ENCODE measurements at regions not wholly inside any gene's neighbourhood (a gene's known extent, or its start where the extent isn't known, plus 50 kb on each side); places are given as distances from the start of the nearest gene placed in this dataset.

GRCh38 chrX:125895518-125895917 lies 270.6 kb downstream of the DCAF12L2 start:
- H3K4me1 ChIP-seq (ENCODE audit: insufficient read depth, low read length) = no peaks in the 10 kb centered on the region
- no peaks in the 10 kb centered on the region for H3K27me3 ChIP-seq (ENCODE audit: low read length)
- no peaks in the 10 kb centered on the region for H3K9me3 ChIP-seq (ENCODE audit: low read length)
- POLR2A ChIA-PET (ENCODE audit: unreplicated experiment) = no interaction called here
- no peak overlapping the region for H2AFZ ChIP-seq (ENCODE audit: low read length)
- H3K4me3 ChIP-seq (ENCODE audit: low read length) = no peak overlapping the region
- H3K27ac ChIP-seq (ENCODE audit: low read length) = no peak overlapping the region
- H3K36me3 ChIP-seq (ENCODE audit: low read depth, low read length) = no peaks in the 10 kb centered on the region
- CTCF ChIA-PET = no interaction called here
- no peaks in the 10 kb centered on the region for H3F3A ChIP-seq (ENCODE audit: low read length, unreplicated experiment)
- DNase-seq (no peak), ATAC-seq (no peak)
- intact Hi-C loops (cut with micrococcal nuclease) = no loop called here
- BruUV-seq (replicated peaks) = no TSS peak
- H4K20me1 ChIP-seq (ENCODE audit: low read length) = no peaks in the 10 kb centered on the region
- H3K79me2 ChIP-seq (ENCODE audit: low read length) = no peaks in the 10 kb centered on the region
- no peak overlapping the region for H3K4me2 ChIP-seq (ENCODE audit: low read length)
- H3K9ac ChIP-seq (ENCODE audit: low read length) = no peak overlapping the region
- TF ChIP-seq EZH2phosphoT487 (IDR thresholded peaks at IDR 0.05; ENCODE audit: borderline replicate concordance, low read length) (no peak), CTCF (conservative IDR thresholded peaks at IDR 0.05; ENCODE audit: low read depth, low read length) (no peak), EZH2 (IDR thresholded peaks at IDR 0.05; ENCODE audit: low read length, unreplicated experiment) (no peak)
- no peaks in the 10 kb centered on the region for H3K9me2 ChIP-seq (replicated peaks; ENCODE audit: low read length)

- H3K27ac ChIP-seq (ENCODE audit: low read length) = no peak overlapping the region
- TF ChIP-seq EZH2 (IDR thresholded peaks at IDR 0.05; ENCODE audit: low read length, unreplicated experiment) (no peak), EZH2phosphoT487 (IDR thresholded peaks at IDR 0.05; ENCODE audit: borderline replicate concordance, low read length) (no peak), CTCF (conservative IDR thresholded peaks at IDR 0.05; ENCODE audit: low read depth, low read length) (no peak)
- no peak overlapping the region for H2AFZ ChIP-seq (ENCODE audit: low read length)
- no peaks in the 10 kb centered on the region for H3K27me3 ChIP-seq (ENCODE audit: low read length)
- no peaks in the 10 kb centered on the region for H3K79me2 ChIP-seq (ENCODE audit: low read length)
- no peak overlapping the region for H3K4me3 ChIP-seq (ENCODE audit: low read length)
- H3K36me3 ChIP-seq (ENCODE audit: low read depth, low read length) = no peaks in the 10 kb centered on the region
- no peaks in the 10 kb centered on the region for H3K9me3 ChIP-seq (ENCODE audit: low read length)
- BruUV-seq (replicated peaks) = no TSS peak
- ATAC-seq = no peak
- intact Hi-C loops (cut with micrococcal nuclease) = no loop called here
- CTCF ChIA-PET = no interaction called here
- no peaks in the 10 kb centered on the region for H3K4me1 ChIP-seq (ENCODE audit: insufficient read depth, low read length)
- no peaks in the 10 kb centered on the region for H3K9me2 ChIP-seq (replicated peaks; ENCODE audit: low read length)
- H3K4me2 ChIP-seq (ENCODE audit: low read length) = no peak overlapping the region
- H3K9ac ChIP-seq (ENCODE audit: low read length) = no peak overlapping the region
- no peak for DNase-seq
- POLR2A ChIA-PET (ENCODE audit: unreplicated experiment) = no interaction called here
- no peaks in the 10 kb centered on the region for H3F3A ChIP-seq (ENCODE audit: low read length, unreplicated experiment)
- H4K20me1 ChIP-seq (ENCODE audit: low read length) = no peaks in the 10 kb centered on the region
Observed at GRCh38 chrX:125926295-125926694, 239.8 kb downstream of the DCAF12L2 start.

GRCh38 chrX:125940985-125941384 lies 225.1 kb downstream of the DCAF12L2 start:
- Histone ChIP-seq H3K4me2 (ENCODE audit: low read length) (no peak overlapping the region), H3K4me3 (ENCODE audit: low read length) (no peak overlapping the region), H3K27ac (ENCODE audit: low read length) (no peak overlapping the region), H3K27me3 (ENCODE audit: low read length) (no peaks in the 10 kb centered on the region), H3K79me2 (ENCODE audit: low read length) (no peaks in the 10 kb centered on the region), H3K9ac (ENCODE audit: low read length) (no peak overlapping the region), H3K36me3 (ENCODE audit: low read depth, low read length) (no peaks in the 10 kb centered on the region), H4K20me1 (ENCODE audit: low read length) (no peaks in the 10 kb centered on the region), H3F3A (ENCODE audit: low read length, unreplicated experiment) (no peaks in the 10 kb centered on the region), H2AFZ (ENCODE audit: low read length) (no peak overlapping the region), H3K4me1 (ENCODE audit: insufficient read depth, low read length) (no peaks in the 10 kb centered on the region), H3K9me3 (ENCODE audit: low read length) (no peaks in the 10 kb centered on the region), H3K9me2 (replicated peaks; ENCODE audit: low read length) (no peaks in the 10 kb centered on the region)
- ATAC-seq (no peak), DNase-seq (no peak)
- intact Hi-C loops (cut with micrococcal nuclease) = no loop called here
- ChIA-PET POLR2A (ENCODE audit: unreplicated experiment) (no interaction called here), CTCF (no interaction called here)
- TF ChIP-seq EZH2phosphoT487 (IDR thresholded peaks at IDR 0.05; ENCODE audit: borderline replicate concordance, low read length) = no peak
- no peak for TF ChIP-seq CTCF (conservative IDR thresholded peaks at IDR 0.05; ENCODE audit: low read depth, low read length)
- no peak for TF ChIP-seq EZH2 (IDR thresholded peaks at IDR 0.05; ENCODE audit: low read length, unreplicated experiment)
- no TSS peak for BruUV-seq (replicated peaks)
